ENCODE measurements at regions not wholly inside any gene's neighbourhood (a gene's known extent, or its start where the extent isn't known, plus 50 kb on each side); places are given as distances from the start of the nearest gene placed in this dataset.

DNA sequence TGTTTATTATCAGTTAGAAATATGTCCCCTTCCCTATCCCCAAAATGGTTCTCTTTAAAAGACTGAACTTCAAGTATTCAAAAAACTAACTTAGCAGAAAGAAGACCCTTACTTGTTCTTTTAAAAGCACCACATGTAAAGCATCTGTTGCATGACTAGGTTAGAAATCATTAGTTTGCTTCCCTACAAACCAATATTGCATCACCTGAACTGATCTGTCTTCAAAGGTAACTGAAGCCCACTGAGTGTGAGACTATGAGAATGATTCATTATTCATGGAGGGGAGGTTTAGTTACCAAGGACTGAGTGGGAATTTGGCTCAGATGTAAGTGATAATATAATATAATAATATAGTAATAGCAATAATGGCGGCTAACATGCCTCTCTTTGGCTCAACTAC, 231.7 kb downstream of the SPRY1 start:
- H3K27me3 ChIP-seq (replicated peaks): no peaks in the 10 kb centered on the region
- TF ChIP-seq, protein P1, sequence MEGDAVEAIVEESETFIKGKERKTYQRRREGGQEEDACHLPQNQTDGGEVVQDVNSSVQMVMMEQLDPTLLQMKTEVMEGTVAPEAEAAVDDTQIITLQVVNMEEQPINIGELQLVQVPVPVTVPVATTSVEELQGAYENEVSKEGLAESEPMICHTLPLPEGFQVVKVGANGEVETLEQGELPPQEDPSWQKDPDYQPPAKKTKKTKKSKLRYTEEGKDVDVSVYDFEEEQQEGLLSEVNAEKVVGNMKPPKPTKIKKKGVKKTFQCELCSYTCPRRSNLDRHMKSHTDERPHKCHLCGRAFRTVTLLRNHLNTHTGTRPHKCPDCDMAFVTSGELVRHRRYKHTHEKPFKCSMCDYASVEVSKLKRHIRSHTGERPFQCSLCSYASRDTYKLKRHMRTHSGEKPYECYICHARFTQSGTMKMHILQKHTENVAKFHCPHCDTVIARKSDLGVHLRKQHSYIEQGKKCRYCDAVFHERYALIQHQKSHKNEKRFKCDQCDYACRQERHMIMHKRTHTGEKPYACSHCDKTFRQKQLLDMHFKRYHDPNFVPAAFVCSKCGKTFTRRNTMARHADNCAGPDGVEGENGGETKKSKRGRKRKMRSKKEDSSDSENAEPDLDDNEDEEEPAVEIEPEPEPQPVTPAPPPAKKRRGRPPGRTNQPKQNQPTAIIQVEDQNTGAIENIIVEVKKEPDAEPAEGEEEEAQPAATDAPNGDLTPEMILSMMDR (IDR thresholded peaks at IDR 0.05; ENCODE audit: low read depth, low read length, missing control alignments): no peak
- in situ Hi-C loops (cut with HindIII; ENCODE audit: low pct_ligation_motif_present, low sequenced_read_pairs): no loop called here
- H3K36me3 ChIP-seq (replicated peaks): no peaks in the 10 kb centered on the region
- no peak for DNase-seq
- H3K27ac ChIP-seq: no peak overlapping the region
- H3K4me3 ChIP-seq (ENCODE audit: low read depth, low read length): no peak overlapping the region

DNA sequence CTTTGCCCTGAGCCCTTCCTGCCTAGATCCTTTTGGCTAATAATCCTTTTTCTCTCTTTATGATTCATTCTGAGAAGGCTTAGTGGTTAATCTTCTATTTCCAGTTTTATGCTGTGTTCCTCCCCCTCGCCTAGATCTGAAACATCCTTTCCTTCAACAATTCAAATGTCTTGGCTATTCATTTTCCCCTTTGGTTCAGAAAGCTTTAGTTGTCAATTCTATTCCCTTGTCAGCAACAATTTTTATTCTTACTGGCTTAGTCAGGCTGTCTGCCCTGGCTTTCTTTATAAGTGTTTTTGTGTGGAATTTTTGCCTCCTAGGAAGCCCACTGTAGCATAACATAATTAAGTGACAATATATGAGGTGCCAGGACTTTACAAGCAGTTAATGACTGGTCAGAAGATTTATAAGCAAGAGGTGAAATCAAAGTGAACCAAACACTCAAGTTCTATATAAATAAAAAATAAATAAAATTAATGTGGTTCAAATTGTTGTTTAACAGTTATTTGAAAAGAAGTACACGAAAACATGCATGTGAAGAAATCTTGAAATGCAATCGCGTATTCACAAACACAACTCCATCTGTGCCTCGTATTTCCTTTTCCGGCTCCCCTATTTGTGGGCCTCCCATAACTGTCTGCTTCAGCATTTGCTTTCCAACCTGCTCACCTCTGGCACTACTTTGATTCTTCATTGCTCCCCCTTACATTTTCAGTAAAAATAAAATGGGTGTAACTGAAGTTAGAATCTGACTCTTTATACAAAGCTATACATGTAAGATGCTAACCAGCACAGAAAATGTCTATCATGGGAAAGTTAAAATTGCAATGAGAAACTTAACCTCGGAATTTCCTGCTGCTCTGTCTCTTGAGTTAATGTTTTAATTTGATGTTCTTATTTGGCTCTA, 235.4 kb downstream of the SPRY1 start:
- no peaks in the 10 kb centered on the region for H3K27me3 ChIP-seq (replicated peaks)
- in situ Hi-C loops (cut with HindIII; ENCODE audit: low pct_ligation_motif_present, low sequenced_read_pairs): no loop called here
- H3K27ac ChIP-seq: no peak overlapping the region
- TF ChIP-seq, protein P1 (IDR thresholded peaks at IDR 0.05; ENCODE audit: low read depth, low read length, missing control alignments): no peak
- DNase-seq: no peak
- H3K4me3 ChIP-seq (ENCODE audit: low read depth, low read length): no peak overlapping the region
- H3K36me3 ChIP-seq (replicated peaks): no peaks in the 10 kb centered on the region

DNA sequence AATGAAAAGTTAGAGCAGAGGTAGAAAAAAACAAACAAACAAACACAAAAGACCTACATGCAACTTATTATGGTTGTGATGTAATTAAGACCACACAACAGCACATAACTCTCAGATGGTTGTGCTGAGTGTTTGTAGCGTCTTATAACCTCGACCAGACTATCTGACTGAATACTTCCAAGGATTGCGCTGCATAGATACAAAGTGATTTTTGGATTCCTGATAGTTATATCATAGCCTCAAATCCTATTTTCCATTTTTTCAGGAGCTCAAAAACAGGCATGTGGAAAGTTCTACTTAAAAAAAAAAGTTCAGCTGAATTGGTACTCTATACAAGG, 236.1 kb downstream of the SPRY1 start:
- Histone ChIP-seq H3K36me3 (replicated peaks) (no peaks in the 10 kb centered on the region), H3K27me3 (replicated peaks) (no peaks in the 10 kb centered on the region), H3K4me3 (ENCODE audit: low read depth, low read length) (no peak overlapping the region), H3K27ac (no peak overlapping the region)
- DNase-seq: no peak
- TF ChIP-seq, protein P1 (IDR thresholded peaks at IDR 0.05; ENCODE audit: low read depth, low read length, missing control alignments): no peak
- in situ Hi-C loops (cut with HindIII; ENCODE audit: low pct_ligation_motif_present, low sequenced_read_pairs): no loop called here

DNA sequence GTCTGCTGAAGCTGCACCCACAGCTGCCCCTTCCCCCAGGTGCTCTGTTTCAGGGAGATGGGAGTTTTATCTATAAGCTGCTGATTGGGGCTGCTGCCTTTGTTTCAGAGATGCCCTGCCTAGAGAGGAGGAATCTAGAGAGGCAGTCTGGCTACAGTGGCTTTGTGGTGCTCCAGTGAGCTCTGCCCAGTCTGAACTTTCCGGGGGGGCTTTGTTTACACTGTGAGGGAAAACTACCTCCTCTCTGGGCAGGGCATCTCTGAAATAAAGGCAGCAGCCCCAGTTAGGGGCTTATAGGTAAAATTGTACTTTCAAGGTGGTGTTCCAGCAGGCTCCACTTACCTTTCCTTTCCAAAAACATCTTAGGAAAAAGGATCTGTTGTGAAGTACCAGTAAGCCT, 242.2 kb downstream of the SPRY1 start:
- Histone ChIP-seq H3K27me3 (replicated peaks) (no peaks in the 10 kb centered on the region), H3K27ac (no peak overlapping the region), H3K36me3 (replicated peaks) (no peaks in the 10 kb centered on the region), H3K4me3 (ENCODE audit: low read depth, low read length) (no peak overlapping the region)
- in situ Hi-C loops (cut with HindIII; ENCODE audit: low pct_ligation_motif_present, low sequenced_read_pairs): no loop called here
- TF ChIP-seq, protein P1 (IDR thresholded peaks at IDR 0.05; ENCODE audit: low read depth, low read length, missing control alignments): no peak
- DNase-seq: no peak

DNA sequence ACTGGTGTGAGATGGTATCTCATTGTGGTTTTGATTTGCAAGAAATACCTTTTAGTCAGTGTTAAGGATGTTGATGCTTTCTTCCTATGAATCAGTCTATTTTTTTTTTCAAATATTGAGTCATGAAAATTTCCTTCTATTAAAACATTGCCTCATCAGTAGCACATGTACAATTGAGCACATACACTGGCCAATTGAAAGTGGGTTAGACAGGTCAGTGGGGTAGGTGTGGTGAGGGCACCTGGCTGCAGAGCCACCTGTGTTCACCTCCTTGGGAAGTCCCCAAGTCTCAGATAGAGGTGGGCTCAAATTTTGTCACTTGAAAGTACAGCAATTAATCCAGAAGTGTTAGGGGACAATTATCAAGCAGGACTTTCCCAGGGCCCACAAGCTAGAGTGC, 243.7 kb downstream of the SPRY1 start:
- DNase-seq: no peak
- Histone ChIP-seq H3K27ac (no peak overlapping the region), H3K27me3 (replicated peaks) (no peaks in the 10 kb centered on the region), H3K4me3 (ENCODE audit: low read depth, low read length) (no peak overlapping the region), H3K36me3 (replicated peaks) (no peaks in the 10 kb centered on the region)
- in situ Hi-C loops (cut with HindIII; ENCODE audit: low pct_ligation_motif_present, low sequenced_read_pairs): no loop called here
- TF ChIP-seq, protein P1 (IDR thresholded peaks at IDR 0.05; ENCODE audit: low read depth, low read length, missing control alignments): no peak

DNA sequence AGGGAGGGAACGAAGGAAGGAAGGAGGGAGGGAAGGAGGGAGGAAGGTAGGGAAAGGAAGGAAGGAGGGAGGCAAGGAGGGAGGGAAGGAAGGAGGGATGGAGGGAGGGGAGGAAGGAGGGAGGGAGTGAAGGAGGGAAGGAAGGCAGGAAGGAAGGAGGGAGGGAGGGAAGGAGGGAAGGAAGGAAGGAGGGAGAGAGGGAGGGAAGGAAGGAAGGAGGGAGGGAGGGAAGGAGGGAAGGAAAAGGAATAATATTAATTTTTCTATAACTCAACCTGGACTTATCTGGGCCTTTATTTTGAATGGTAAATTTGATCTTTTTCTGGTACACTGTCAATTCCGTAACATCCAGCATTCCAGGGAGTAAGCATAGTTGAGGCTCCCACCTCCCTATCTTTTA, 244.2 kb downstream of the SPRY1 start:
- no peaks in the 10 kb centered on the region for H3K27me3 ChIP-seq (replicated peaks)
- no peak for DNase-seq
- TF ChIP-seq, protein P1 (IDR thresholded peaks at IDR 0.05; ENCODE audit: low read depth, low read length, missing control alignments): no peak
- no peak overlapping the region for H3K4me3 ChIP-seq (ENCODE audit: low read depth, low read length)
- no peaks in the 10 kb centered on the region for H3K36me3 ChIP-seq (replicated peaks)
- in situ Hi-C loops (cut with HindIII; ENCODE audit: low pct_ligation_motif_present, low sequenced_read_pairs): no loop called here
- H3K27ac ChIP-seq: no peak overlapping the region

All from brain microvascular endothelial cell (primary cell).